ENCODE measurements at regions not wholly inside any gene's neighbourhood (a gene's known extent, or its start where the extent isn't known, plus 50 kb on each side); places are given as distances from the start of the nearest gene placed in this dataset.

GRCh38 chr12:107485731-107486130, 199.9 kb upstream of the PWP1 start:
- TF ChIP-seq CTCF (IDR thresholded peaks at IDR 0.05; ENCODE audit: low read length) (no peak), EZH2 (IDR thresholded peaks at IDR 0.05; ENCODE audit: borderline replicate concordance, low read length) (no peak)

All from OCI-LY1 (cell line).